ENCODE measurements at regions not wholly inside any gene's neighbourhood (a gene's known extent, or its start where the extent isn't known, plus 50 kb on each side); places are given as distances from the start of the nearest gene placed in this dataset.

DNA sequence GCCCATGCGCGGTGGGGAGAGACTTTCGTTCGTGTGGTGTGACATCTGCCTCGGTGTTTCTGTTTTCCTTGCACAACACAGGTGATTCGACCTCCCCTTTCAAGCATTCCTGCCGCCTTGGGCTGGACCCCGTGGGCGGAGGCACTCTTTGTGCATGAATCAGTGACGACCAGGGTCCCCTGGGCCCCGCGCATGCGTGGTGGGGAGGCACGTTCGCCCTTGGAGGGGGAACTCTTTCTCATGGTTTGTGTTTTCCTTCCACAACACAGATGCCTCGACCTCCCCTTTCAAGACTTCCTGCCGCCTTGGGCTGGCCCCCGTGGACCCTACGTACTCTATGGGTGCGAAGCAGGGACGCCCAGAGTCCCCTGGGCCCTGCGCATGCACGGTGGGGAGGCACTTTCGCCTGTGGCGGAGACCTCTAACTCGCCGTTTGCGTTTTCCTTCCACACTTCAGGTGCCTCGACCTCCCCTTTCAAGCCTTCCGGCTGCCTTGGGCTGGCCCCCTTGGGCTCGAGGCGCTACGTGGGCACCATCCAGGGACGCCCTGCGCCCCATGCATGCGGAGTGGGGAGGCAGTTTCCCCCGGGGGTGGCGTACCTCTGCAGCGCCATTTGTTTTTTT lies 340.9 kb downstream of the ALG10 start:
- Histone ChIP-seq H3K27me3 (no peaks in the 10 kb centered on the region), H3K9ac (ENCODE audit: low read depth in 2 of 2, low read length in 2 of 2) (no peak overlapping the region), H3K27ac (no peak overlapping the region), H3K4me3 (no peak overlapping the region), H3K9me3 (no peaks in the 10 kb centered on the region), H3K4me1 (no peaks in the 10 kb centered on the region), H3K36me3 (no peaks in the 10 kb centered on the region)
- intact Hi-C loops (cut with DNase I), result no loop called here
- TF ChIP-seq, protein P1, sequence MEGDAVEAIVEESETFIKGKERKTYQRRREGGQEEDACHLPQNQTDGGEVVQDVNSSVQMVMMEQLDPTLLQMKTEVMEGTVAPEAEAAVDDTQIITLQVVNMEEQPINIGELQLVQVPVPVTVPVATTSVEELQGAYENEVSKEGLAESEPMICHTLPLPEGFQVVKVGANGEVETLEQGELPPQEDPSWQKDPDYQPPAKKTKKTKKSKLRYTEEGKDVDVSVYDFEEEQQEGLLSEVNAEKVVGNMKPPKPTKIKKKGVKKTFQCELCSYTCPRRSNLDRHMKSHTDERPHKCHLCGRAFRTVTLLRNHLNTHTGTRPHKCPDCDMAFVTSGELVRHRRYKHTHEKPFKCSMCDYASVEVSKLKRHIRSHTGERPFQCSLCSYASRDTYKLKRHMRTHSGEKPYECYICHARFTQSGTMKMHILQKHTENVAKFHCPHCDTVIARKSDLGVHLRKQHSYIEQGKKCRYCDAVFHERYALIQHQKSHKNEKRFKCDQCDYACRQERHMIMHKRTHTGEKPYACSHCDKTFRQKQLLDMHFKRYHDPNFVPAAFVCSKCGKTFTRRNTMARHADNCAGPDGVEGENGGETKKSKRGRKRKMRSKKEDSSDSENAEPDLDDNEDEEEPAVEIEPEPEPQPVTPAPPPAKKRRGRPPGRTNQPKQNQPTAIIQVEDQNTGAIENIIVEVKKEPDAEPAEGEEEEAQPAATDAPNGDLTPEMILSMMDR (IDR thresholded peaks at IDR 0.05), result no peak
- DNase-seq, result no peak

DNA sequence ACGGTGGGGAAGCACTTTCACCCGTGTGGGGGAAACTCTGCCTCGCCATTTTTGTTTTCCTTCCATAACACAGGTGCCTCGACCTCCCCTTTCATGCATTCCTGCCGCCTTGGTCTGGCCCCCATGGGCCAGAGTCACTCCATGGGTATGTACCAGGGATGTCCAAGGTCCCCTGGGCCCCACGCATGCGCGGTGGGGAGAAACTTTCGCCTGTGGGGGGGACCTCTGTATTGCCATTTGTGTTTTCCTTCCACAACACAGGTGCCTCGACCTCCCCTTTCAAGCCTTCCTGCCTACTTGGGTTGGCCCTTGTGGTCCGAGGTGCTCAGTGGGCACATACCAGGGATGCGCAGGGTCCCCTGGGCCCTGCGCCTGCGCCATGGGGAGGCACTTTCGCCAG lies 345.8 kb downstream of the ALG10 start:
- H3K27ac ChIP-seq, result no peak overlapping the region
- H3K9me3 ChIP-seq, result no peaks in the 10 kb centered on the region
- H3K27me3 ChIP-seq, result no peaks in the 10 kb centered on the region
- no peaks in the 10 kb centered on the region for H3K4me1 ChIP-seq
- H3K36me3 ChIP-seq, result no peaks in the 10 kb centered on the region
- TF ChIP-seq, protein P1 (IDR thresholded peaks at IDR 0.05), result no peak
- intact Hi-C loops (cut with DNase I), result no loop called here
- DNase-seq, result no peak
- no peak overlapping the region for H3K4me3 ChIP-seq
- H3K9ac ChIP-seq (ENCODE audit: low read depth in 2 of 2, low read length in 2 of 2), result no peak overlapping the region

DNA sequence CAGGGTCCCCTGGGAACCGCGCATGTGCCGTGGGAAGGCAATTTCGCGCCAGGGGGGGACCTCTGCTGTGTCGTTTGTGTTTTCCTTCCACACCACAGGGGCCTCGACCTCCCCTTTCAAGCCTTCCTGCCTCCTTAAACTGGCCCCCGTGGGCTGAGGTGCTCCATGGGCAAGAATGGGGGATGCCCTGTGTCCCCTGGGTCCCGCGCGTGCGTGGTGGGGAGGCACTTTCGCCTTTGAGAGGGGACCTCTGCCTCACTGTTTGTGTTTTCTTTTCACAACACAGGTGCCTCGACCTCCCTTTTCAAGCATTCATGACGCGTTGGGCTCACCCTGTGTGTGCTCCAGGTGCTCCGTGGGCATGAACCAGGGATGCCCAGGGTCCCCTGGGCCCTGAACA lies 348.8 kb downstream of the ALG10 start:
- Histone ChIP-seq H3K36me3 (no peaks in the 10 kb centered on the region), H3K9ac (ENCODE audit: low read depth in 2 of 2, low read length in 2 of 2) (no peak overlapping the region), H3K9me3 (no peaks in the 10 kb centered on the region), H3K4me1 (no peaks in the 10 kb centered on the region), H3K27me3 (no peaks in the 10 kb centered on the region), H3K27ac (no peak overlapping the region), H3K4me3 (no peak overlapping the region)
- intact Hi-C loops (cut with DNase I), result no loop called here
- DNase-seq, result no peak
- TF ChIP-seq, protein P1 (IDR thresholded peaks at IDR 0.05), result no peak

DNA sequence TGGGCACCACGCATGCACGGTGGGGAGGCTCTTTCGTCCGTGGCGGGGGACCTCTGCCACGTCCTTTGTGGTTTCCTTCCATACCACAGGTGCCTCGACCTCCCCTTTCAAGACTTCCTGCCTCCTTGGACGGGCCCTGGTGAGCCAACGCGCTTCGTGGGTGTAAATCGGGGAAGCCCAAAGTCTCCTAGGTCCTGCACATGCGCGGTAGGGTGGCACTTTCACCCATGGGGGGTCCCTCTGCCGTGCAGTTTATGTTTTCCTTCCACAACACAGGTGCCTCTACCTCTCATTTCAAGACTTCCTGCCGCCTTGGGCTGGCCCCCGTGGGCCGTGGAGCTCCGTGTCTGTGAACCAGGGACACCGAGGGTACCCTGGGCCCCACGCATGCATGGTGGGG lies 349.7 kb downstream of the ALG10 start:
- intact Hi-C loops (cut with DNase I), result no loop called here
- no peaks in the 10 kb centered on the region for H3K9me3 ChIP-seq
- TF ChIP-seq, protein P1 (IDR thresholded peaks at IDR 0.05), result no peak

DNA sequence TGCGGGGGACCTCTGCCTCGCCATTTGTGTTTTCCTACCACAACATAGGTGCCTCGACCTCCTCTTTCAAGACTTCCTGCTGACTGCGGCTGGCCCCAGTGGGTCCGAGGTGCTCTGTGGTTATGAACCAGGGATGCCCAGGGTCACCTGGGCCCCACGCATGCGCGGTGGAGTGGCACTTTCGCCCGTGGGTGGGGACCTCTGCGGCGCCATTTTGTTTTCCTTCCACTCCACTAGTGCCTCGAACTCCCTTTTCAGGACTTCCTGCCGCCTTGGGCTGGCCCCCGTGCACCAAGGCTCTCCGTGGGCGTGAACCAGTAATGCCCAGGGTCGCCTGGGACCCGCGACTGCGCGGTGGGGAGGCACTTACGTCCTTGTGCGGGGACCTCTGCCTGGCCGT lies 351.6 kb downstream of the ALG10 start:
- no peak overlapping the region for H3K27ac ChIP-seq
- no peak overlapping the region for H3K9ac ChIP-seq (ENCODE audit: low read depth in 2 of 2, low read length in 2 of 2)
- H3K27me3 ChIP-seq, result no peaks in the 10 kb centered on the region
- no peaks in the 10 kb centered on the region for H3K4me1 ChIP-seq
- no peak overlapping the region for H3K4me3 ChIP-seq
- H3K9me3 ChIP-seq, result no peaks in the 10 kb centered on the region
- no peak for DNase-seq
- TF ChIP-seq, protein P1 (IDR thresholded peaks at IDR 0.05), result no peak
- intact Hi-C loops (cut with DNase I), result no loop called here
- no peaks in the 10 kb centered on the region for H3K36me3 ChIP-seq

More for the DNA sequence above, 349.7 kb downstream of the ALG10 start:
- H3K4me1 ChIP-seq, result no peaks in the 10 kb centered on the region
- DNase-seq, result no peak
- H3K9ac ChIP-seq (ENCODE audit: low read depth in 2 of 2, low read length in 2 of 2), result no peak overlapping the region
- H3K4me3 ChIP-seq, result no peak overlapping the region
- H3K36me3 ChIP-seq, result no peaks in the 10 kb centered on the region
- H3K27ac ChIP-seq, result no peak overlapping the region
- no peaks in the 10 kb centered on the region for H3K27me3 ChIP-seq
